CMK (cell line): ENCODE measurements at regions not wholly inside any gene's neighbourhood (a gene's known extent, or its start where the extent isn't known, plus 50 kb on each side); places are given as distances from the start of the nearest gene placed in this dataset.
"Not testable (repeated sequence)": the region's sequence is repeated elsewhere in the genome, so short reads cannot be mapped to it uniquely, and the experiment has no call there.

ENCODE experiments used
- DNase-seq: peaks from one replicate; pipeline ENCODE4 v3.0.0-alpha.2; 2010; ENCODE audit warnings: low read depth

DNA sequence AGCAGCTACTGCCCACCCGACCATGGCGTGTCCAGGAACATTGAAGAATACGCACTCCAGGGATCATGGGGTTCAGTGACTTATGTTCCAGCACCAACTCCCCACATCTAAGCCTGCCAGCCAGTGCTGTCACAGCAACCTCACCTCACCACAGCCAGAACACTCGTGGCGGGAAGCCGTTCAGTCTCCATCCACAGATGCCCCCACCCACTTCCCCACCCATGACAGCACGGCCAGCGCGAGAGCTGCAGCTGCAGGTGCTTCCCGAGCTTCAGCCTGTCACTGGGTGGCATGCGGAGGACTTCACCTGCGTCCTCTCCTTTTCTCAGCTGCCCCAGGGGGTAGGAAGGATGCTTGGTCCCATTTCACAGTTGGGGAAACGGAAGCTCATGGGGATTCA, 50.3 kb downstream of the RBFOX3 start:
- no peak for DNase-seq

DNA sequence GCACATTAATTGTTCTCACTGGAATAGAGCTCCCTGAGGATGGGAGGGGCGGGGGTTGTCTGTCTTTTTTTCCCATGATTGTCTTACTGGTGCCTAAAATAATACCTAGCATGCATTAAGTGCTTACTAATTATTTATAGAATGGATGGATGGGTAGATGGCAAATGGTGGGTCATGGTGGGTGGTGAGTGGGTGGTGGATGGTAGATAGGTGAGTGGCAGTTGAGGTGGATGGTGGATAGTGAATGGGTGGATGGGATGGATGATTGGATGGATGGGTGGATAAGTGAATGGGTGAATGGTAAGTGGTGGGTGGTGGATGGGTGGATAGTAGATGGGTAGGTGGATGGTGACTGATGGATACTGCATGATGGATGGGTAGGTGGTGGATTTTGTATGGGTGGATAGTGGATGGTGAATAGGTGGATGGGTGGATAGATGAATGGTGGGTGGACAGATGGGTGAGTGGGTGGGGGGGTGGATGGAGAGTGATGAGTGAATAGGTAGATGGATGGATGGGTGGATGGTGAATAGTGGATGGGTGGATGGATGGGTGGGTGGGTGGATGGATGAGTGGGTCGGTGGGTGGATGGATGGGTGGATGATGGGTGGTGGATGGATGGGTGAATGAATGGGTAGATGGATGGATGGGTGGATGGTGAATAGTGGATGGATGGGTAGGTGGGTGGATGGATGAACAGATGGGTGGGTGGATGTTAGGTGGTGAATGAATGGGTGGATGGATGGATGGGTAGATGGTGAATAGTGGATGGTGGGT, 51.6 kb downstream of the RBFOX3 start:
- DNase-seq, result no peak

DNA sequence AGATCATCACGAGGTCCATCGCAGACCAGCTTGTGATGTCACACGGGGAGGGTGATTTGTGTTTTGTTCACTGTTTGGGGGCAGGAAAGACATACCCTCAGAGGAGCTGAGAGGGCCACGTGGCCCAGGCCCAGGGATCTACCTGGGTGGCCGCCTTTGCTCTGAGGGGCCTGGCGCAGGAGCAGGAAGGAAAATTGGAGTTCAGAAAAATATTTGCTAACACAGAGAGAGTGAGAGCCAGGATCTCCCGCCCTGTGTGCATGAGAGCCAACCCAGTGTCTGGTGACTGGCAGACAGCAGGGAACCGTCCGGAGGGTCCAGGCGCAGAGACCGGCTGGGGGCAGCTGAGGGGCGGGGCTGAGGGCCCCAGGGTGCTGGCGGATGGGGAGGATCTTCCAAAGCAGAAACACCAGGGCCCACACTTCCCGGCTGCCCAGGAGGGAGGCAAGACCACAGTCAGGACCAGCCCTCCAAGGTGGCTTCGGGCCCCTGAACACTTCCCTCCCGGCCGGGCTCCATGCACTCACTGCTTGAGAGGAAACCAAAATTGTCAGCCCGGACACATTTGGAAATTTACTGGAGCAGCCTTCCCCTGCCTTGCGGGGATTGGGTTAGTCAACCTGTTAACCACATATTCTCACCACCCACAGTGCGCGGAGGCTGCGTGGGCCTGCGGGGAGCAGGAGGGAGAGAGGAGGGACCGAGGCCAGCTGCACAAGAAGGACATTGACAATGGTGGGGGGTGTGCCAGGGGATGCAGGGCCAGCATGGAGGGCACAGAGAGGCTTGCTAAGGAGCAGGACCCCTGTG, 52.6 kb downstream of the RBFOX3 start:
- no peak for DNase-seq

DNA sequence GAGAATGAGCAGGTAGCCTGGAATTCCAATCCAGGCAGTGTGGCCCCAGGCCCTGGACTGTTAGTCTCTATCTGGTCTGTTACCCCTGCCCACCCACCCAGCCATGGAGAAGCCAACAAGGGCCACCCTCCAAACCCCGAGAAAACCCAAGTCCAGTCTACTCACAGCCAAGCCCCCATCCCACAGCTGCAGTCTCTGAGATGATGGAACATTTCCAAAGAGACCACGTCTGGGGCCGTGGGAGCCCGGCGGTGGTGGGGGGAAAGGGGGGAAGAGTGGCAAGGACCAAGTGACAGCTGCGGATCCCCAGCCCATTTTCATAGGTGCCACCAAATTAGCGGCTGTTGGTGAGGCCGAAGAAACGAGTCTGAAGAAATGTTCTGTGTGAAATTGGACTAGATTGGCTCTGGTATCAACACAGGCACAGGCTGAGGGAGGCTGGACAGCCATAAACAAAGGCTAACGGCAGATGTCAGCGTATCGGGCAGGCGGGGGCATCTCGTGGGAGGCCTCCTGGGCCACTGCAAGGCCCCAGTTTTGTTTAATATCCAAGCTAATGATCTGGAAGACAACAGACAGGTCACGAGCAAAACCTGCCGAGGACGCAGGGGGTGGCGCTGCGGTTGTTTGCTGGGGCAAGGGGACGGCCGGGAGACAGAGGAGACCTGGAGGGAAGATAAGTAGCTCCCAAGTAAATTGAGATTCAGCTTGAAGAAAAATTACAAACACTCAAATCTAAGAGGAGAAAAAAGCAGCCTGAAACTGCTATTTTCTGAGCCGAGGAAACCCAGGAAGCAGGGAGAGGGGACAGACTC, 53.4 kb downstream of the RBFOX3 start:
- no peak for DNase-seq

DNA sequence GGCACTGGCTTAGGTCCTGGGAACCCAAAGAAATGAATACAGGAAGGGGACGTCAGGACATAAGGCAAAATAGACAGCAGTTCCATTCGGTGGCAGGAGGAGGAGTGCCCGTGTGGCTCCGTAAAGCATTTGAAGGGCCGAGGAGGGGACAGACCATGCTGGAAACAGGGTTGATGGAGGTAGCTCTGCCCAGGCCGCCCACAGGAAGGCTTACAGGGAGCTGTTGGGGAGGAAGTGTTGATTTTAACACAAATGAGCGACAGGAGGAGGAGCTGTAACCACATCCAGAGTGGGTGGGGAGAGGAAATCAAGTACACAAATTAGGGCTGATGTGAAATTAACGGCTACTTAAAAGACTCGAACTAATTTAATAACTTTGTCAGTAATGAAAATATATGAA, 54.6 kb downstream of the RBFOX3 start:
- DNase-seq, result no peak

DNA sequence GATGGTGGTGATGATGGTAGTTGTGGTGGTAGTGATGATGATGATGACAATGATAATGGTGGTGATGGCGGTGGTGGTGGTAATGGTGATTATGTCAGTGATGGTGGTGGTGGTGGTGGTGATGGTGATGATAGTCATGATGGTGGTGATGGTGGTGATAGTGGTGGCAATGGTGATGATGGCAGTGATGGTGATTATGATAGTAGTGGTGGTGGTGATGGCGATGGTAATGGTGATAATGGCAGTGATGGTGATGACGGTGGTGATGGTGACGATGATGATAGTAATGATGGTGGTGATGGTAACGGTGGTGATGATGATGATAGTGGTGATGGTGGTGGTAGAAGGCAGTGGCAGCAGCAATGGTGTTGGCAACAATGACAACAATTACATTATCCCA, 55.3 kb downstream of the RBFOX3 start:
- no peak for DNase-seq

DNA sequence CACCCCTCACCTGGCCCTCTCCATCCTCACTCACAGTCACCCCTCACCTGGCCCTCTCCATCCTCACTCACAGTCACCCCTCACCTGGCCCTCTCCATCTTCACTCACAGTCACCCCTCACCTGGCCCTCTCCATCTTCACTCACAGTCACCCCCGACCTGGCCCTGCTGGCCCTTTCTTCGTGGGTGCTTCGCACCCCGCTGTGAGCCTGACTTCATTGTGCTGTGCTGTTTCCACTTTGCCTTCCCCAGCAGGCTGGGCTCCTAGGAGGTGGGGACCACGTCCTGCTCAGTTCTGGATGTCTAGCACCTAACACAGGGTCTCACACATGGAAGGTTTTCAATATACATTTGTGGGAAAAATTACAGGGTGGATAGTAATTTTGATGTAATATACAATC, 56.5 kb downstream of the RBFOX3 start:
- DNase-seq, result not testable (repeated sequence)

DNA sequence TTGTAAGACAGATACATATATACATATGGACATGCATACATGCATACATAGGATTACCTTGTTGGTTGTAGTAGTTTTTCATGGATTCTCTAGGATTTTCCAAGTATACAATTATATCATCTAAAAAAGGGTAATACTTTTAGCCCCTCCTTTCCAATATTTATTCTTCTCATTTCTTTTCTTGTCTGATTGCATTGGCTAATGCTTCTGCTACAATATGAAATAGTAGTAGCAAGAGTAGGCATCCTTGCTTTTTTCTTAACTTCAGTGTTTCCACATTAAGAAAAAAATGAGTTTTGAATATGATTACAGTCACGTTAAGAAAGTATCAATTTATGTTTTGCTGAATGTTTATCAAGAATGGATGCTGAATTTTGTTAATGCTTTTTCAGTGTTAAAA, 58.0 kb downstream of the RBFOX3 start:
- no peak for DNase-seq

DNA sequence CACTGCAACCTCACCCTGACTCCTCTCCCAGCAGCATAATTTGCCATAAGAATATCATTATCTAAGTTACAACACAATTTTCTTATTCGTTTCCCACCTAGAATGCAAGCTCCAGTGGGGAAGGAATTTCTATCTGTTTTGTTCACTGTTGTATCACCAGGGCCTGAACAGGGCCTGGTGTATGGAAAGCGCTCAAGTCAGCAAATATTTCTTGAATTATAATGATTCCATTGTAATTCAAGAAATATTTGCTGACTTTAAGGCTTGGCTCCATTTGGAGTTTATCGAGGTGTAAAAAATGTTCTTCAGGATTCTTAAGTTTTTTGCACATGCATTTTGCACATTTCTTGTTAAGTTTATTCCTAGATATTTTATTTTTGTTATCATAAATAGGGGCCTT, 58.4 kb downstream of the RBFOX3 start:
- no peak for DNase-seq

DNA sequence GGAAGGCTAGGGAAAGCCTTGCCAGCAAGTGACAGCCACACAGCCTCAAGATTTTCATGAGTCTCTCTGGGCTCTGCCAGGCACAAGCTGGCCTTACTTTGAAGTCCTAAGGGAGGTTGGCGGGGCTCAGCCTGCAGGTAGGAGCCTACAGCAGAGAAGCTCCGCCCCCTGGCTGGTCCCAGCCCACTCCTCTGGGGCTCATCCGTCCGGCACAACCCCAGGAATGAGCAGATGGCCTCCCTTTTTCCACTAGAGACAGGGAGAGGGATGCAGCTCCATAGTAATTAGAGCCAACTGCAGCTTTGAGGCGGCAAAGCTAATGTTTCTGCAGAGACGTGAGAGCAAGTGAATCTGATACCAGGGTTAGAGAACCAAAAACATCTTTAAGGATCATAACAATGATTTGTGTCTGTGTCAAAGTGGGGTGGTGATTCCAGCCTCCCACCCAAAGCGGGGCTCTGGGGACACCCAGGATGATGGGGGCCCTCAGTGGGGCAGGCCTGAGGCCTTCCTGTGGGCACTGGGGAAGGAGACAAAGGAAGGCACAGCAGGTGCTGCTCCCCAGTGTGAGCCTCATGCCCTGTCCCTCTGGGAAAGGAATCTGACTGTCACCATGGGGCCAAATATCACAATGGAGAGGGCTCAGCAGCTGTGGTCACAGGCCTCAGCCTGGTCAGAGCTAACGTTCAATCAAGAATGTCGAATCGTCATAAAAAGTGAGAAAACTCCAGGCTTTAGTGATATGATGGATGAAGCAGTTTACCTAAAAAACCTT, 61.5 kb downstream of the RBFOX3 start:
- DNase-seq, result no peak

DNA sequence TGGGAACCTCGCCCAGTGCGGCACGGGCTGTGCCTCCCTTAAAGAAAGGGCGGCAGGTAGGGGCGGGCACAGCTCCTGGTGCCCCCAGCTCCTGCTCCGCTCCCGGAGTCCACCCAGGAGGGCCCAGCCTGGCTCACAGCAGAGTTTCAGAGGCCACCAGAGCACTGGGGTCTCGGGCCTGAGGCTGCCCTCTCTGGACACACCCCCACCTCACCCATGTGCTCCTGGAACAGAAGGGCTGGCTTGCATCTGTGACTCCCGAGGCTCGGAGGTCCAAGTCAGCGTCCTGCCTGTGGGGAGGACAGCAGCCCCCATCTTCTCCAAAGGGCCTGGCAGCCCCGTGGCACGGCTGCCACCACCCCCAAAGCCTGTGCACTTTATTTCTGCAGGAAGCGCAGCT, 62.7 kb downstream of the RBFOX3 start:
- DNase-seq, result no peak

DNA sequence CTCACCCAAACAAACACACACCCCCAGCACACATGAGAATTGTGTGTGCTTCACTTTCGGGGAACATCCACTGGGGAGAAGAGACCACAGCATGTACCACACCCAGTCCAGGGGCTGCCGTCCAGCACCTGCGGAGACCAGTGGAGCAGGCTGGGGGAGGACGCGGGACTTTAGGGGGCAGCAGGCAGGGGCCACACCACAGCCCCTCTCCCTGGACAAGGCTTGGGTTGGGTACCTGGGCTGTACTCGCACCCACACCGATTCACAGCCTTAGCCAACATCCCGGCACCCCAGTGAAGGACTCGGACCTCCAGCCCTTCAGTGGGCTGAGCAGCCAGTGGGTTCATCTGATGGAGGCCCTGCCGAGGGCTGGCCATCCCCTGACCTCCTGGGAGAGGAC, 63.3 kb downstream of the RBFOX3 start:
- DNase-seq, result no peak

DNA sequence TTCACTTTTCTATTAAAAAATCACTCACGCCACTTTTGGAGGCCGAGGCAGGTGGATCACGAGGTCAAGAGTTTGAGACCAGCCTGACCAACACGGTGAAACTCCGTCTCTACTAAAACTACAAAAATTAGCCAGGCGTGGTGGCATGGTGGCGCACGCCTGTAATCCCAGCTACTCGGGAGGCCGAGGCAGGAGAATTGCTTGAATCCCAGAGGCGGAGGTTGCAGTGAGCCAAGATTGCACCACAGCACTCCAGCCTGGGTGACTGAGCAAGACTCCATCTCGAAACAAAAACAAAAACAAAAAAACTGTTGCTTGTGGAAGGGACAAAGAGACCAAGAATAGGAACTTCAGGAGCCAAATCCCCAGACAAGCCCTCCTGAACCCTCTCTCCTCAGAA, 63.7 kb downstream of the RBFOX3 start:
- not testable (repeated sequence) for DNase-seq

DNA sequence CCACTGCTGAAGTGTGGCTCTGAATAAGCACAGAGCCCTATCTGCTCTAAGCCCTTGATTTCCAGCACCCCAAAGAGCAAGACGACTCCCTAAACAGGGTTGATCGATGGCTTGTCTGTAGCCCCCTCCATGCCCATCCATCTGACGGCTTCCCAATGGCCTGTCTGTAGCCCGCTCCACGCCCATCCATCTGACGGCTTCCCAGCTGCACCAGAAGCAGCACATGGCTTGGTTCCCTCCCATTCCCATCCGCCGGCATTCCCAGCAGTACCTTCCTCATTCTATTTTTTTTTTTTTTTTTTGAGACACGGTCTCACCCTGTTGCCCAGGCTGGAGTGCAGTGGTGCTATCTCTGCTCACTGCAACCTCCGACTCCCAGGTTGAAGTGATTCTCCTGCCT, 64.5 kb downstream of the RBFOX3 start:
- DNase-seq, result no peak

DNA sequence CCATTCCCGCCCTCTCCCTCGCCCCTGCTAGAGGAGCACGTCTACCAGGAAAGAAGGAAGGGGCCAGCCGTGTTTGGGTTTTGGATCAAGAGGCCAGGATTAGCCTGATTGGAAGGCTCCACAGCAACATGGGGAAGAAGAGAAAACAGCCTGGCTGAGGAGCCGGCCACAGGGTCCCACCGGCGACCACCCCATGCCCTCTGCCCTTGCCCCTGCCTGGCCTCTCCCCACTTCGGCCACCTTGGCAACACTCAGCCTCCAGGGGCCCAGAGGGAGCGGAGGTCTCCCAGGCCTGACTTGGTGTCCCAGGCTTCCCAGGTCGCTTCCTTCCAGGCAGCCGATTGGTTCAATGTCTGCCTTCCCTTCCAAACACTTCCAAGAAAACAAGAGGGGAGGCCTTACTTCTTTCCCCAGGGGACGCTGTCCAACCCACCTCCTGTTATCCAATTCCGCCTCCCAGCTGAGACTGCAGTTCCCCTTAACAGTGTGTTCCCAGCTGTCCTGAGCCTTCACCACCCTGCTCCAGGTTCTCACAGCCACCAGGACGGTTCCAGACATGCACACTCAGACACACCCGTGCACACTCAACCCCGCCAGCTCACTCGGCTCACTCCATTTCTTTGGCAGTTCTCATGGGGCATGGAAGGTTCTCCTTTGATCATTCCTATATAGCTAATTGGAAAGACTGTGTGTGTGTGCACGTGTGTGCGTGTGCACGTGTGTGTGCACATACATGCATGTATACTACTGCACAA, 65.4 kb downstream of the RBFOX3 start:
- DNase-seq, result no peak

DNA sequence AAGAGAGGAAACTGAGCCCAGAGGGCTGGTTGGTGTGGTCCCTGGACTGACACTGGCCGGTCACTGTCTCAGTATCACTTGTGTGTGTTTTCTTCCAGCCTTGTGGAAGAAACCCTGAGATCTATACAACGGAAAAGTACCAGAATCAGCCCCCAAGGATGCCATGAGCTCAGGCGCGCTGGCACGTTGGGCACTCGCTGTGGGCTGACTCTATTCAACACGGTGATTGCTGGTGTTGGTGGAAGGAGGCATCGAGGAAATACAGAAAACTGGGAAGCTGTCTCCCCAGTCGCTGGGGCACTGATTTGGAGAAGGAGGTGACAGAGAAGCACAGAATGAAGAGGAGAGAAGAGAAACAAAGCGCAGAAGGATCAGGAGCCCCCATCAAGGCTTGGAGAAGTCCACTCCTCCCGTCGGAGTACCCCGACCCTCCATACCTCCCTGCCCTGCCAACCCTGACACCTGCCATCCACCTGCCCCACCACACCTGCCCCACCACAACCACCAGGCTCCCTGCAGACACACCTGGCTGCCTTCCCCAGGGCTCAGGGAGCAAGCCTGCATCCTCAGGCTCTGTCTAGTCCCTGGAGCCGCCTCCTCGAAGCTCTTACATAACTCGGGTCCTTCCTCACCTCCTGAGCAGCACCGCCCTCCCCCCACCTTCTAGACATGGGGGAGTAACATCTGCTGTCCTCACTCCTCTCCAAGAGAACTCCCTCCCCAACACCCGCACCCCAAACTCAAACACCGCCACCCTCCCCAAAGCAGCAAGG, 66.5 kb downstream of the RBFOX3 start:
- DNase-seq, result no peak

DNA sequence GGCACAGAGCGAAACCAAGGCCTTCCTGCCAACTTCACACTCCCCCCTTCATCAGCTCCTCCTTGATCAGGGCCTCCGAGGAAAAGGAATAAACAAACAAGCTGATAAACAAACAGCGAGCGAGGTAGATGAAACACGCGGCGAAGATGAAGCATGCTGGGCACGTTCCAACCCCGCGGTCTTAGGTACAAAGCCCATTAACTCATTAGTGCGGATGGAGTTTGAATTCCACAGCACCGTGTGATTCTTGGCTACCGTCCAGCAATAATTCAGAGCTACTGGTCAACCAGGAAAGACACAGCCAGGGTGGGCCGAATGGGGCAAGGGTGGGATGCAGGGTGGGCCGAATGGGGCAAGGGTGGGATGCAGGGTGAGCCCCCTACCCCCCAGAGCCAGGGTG, 67.3 kb downstream of the RBFOX3 start:
- no peak for DNase-seq

DNA sequence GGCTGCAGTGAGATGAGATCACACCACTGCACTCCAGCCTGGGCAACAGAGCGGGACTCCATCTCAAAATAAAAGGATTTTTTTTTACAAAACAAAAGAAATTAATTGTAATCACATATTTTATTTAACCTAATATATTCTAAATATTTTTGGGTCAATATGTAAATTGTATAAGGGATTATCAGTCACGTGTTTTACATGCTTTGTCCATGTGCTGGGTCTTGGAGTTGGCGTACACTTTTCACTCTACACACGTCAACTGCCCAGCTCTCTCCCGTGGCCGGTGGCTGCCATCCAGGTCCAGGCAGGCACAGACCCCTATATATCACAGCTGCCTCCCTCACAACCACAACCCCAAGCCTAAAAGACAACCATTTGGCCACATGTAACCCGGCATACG, 68.1 kb downstream of the RBFOX3 start:
- DNase-seq, result no peak

DNA sequence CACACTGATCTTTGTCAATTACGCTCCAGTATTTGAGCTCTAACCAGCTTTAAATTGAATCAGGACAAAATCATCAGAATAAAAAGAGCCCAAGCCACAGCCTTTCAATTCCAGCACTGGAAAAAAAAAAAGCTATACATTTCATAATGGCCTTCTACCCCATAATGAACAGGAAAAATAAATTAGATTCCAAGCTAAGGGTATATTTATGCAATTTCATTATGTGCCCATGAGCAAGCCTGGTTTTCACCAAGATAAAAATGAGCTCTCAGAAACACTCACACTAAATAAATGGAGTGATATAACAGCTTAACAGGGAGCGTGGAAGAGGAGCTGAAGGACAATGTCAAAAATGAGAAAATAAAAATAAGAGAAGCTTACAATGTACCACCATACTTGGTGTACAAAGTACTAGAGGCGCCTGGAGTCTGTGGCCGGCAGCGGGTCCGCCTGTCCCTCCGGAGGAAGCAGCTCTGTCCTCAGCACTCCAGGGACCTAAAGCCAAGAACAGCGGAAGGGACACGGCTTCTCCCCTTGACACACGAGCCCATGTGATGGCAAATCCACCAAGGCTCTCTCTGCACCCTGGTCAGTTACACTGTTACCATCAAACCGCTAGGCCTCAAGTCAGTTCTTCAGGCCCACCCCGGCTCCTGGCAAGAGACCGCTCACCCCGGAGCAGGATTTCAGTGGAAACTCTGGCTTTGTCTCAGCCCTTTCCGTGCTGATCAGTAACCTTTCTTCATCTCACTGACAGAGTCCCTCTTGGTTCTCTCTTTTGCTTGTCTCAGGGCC, 69.6 kb downstream of the RBFOX3 start:
- no peak for DNase-seq
